ENCODE measurements at regions not wholly inside any gene's neighbourhood (a gene's known extent, or its start where the extent isn't known, plus 50 kb on each side); places are given as distances from the start of the nearest gene placed in this dataset.
A peak's percentile ranks its signal among the peaks of the same experiment; 100 is the strongest.

GRCh38 chr10:114708084-114708483 lies 50.0 kb upstream of the ABLIM1 start:
- no peak for TF ChIP-seq CTCF (IDR thresholded peaks at IDR 0.05)
- DNase-seq (ENCODE audit: low spot score) = no peak
- no peaks in the 10 kb centered on the region for H3K9me3 ChIP-seq
- no peak overlapping the region for H3K4me3 ChIP-seq
- peaks cover 0 to 46% of the 10 kb centered on the region in 2 donors for H3K4me1 ChIP-seq
- H3K36me3 ChIP-seq = no peaks in the 10 kb centered on the region
- H3K27me3 ChIP-seq = no peaks in the 10 kb centered on the region
- peak overlapping the region; percentile 20 to 42 for H3K27ac ChIP-seq

- H3K36me3 ChIP-seq = no peaks in the 10 kb centered on the region
- no peak for TF ChIP-seq CTCF (IDR thresholded peaks at IDR 0.05)
- peaks cover 0 to 53% of the 10 kb centered on the region in 2 donors for H3K4me1 ChIP-seq
- peak overlapping the region; percentile 9 to 42 for H3K27ac ChIP-seq
- H3K27me3 ChIP-seq = no peaks in the 10 kb centered on the region
- no peak overlapping the region for H3K4me3 ChIP-seq
- H3K9me3 ChIP-seq = no peaks in the 10 kb centered on the region
- DNase-seq (ENCODE audit: low spot score) = no peak
Measured at GRCh38 chr10:114708717-114709335, 50.8 kb upstream of the ABLIM1 start.

- H3K36me3 ChIP-seq = no peaks in the 10 kb centered on the region
- peaks cover 0 to 65% of the 10 kb centered on the region in 2 donors for H3K4me1 ChIP-seq
- no peak for TF ChIP-seq CTCF (IDR thresholded peaks at IDR 0.05)
- no peak for DNase-seq (ENCODE audit: low spot score)
- H3K4me3 ChIP-seq = no peak overlapping the region
- H3K27ac ChIP-seq = no peak overlapping the region
- H3K9me3 ChIP-seq = no peaks in the 10 kb centered on the region
- no peaks in the 10 kb centered on the region for H3K27me3 ChIP-seq
Measured at GRCh38 chr10:114709984-114710383, 51.9 kb upstream of the ABLIM1 start.

GRCh38 chr10:114711176-114711868 lies 53.2 kb upstream of the ABLIM1 start:
- Histone ChIP-seq H3K27me3 (no peaks in the 10 kb centered on the region), H3K4me1 (peaks cover 0 to 74% of the 10 kb centered on the region in 2 donors), H3K27ac (peak overlapping the region; percentile 46 to 87), H3K4me3 (no peak overlapping the region), H3K36me3 (no peaks in the 10 kb centered on the region), H3K9me3 (no peaks in the 10 kb centered on the region)
- no peak for DNase-seq (ENCODE audit: low spot score)
- peak in 1 of 2 donors; percentile 27 for TF ChIP-seq CTCF (IDR thresholded peaks at IDR 0.05)

GRCh38 chr10:114711869-114712250 lies 53.8 kb upstream of the ABLIM1 start:
- peaks cover 0 to 74% of the 10 kb centered on the region in 2 donors for H3K4me1 ChIP-seq
- peak overlapping the region; percentile 46 to 87 for H3K27ac ChIP-seq
- no peak for TF ChIP-seq CTCF (IDR thresholded peaks at IDR 0.05)
- no peaks in the 10 kb centered on the region for H3K9me3 ChIP-seq
- DNase-seq (ENCODE audit: low spot score) = no peak
- no peak overlapping the region for H3K4me3 ChIP-seq
- no peaks in the 10 kb centered on the region for H3K36me3 ChIP-seq
- no peaks in the 10 kb centered on the region for H3K27me3 ChIP-seq

All from right atrium auricular region (tissue), 2 donors.